GM04503 (cell line): ENCODE measurements at regions not wholly inside any gene's neighbourhood (a gene's known extent, or its start where the extent isn't known, plus 50 kb on each side); places are given as distances from the start of the nearest gene placed in this dataset.
"Not testable (repeated sequence)": the region's sequence is repeated elsewhere in the genome, so short reads cannot be mapped to it uniquely, and the experiment has no call there.

ENCODE experiments used
- DNase-seq: peaks from one replicate; pipeline ENCODE4 v3.0.0-alpha.2; 2012; ENCODE audit warnings: low read depth

DNA sequence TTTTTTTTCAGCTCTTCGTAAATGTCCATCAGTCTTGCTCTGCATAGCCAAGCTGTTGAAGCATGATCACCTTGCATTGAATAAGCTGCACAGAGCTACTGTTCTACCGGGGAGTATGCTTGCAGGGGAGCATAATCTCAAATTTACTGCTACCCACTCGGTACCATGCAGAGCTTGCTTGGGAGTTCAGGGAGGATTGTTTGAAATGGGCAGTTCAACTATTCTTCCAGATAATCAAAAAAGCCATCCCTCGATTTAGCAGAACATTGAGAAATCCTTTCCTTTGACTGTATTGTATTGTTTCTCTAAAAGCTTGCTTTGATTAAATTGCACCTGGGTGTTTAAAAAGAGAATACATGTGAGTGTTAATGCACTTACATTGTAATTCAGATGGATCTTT is 332.6 kb downstream of the UTRN start:
- DNase-seq: no peak

DNA sequence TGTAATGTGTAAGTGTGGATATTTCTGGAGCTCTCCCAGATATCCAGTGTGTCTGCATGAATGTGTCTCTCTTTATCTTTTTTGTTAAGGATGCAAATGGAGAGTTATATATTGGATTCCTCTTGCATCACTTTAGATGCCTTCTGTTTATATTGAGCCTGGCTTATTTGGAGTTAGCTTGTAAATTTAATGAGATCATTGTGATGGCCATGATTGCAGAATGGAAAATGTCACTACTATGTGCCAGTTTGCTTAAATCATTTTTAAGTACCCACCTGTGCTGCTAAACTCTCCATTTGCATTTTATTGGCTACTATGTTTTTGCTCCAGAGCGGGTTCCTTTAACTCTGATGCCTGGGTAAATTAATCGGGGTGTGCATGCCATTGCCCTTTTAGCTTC is 334.8 kb downstream of the UTRN start:
- no peak for DNase-seq

DNA sequence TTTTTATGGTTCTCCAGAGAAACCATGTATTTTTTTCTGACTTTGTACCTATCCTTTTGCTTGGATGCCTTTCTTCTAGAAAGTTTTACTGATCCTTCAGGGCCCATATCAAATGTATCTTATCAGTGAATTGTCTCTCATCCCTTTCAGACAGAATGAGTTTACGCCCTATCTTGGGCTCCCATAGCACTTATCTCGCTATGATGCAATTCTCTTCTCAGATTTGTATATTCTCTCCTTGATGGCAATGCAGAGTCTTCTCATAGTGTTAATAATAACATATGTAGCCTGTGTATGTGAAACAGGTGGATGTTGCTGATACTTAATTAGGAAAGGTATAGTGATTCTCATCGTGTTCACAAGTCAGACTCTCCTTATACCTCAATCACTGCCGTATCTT is 336.2 kb downstream of the UTRN start:
- DNase-seq: no peak

GRCh38 chr6:144624246-144624645 is 339.1 kb downstream of the UTRN start:
- DNase-seq: no peak

GRCh38 chr6:144624716-144625115 is 339.6 kb downstream of the UTRN start:
- DNase-seq: no peak

- DNase-seq: no peak
These were observed 345.7 kb downstream of the UTRN start for GRCh38 chr6:144630857-144631256.

DNA sequence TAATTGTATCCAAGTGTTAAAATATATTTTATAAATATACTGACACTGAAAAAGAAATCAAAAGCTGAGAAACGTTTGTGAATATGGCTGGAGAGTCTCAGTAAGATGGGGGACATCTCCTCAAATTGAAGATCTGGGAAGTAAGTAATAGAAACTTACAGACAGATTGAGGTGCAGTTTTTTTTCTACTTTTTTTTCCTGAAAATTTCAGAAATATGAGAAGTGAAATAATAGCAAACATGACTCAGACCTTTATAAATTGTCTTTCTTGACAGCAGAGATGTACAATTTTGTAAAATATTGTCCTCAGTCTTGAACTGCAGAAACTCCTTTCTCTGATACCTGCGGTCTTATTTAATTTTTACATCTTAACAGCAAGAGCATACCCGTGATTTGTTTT is 347.1 kb downstream of the UTRN start:
- DNase-seq: no peak

GRCh38 chr6:144633886-144634285 is 348.8 kb downstream of the UTRN start:
- no peak for DNase-seq

GRCh38 chr6:144634371-144634770 is 349.2 kb downstream of the UTRN start:
- no peak for DNase-seq

- DNase-seq: no peak
These were observed 349.9 kb downstream of the UTRN start for GRCh38 chr6:144635051-144635450.

DNA sequence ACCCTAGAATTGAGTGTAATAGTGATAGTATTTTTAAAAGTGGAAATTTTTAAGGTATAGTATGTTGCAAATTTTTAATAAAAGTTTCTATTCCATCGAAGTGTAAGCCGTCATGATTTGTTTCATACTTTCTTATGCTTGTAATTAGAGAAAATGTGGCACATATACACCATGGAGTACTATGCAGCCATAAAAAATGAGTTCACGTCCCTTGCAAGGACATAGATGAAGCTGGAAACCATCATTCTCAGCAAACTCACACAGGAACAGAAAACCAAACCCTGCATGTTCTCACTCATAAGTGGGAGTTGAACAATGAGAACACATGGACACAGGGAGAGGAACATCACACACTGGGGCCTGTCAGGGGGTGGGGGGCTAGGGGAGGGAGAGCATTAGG is 350.9 kb downstream of the UTRN start:
- not testable (repeated sequence) for DNase-seq

DNA sequence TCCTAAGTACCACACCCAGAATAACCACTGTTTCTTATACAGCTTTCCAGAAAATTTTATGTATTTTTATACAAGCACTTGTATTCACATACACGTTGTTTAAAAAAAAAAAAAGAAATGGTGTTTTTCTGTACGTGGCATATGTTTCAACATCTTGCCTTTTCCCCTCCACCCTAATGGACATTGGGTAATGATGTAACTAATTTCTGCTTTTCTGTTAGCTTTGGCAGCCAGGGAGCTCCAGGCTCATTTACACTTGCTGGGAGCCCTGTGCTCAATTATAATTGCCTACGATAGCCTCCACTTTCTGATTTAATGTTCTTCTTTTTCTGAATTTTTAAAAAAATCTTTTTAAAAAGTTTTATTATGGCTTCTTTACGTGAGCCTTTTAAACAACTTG is 352.4 kb downstream of the UTRN start:
- no peak for DNase-seq

DNA sequence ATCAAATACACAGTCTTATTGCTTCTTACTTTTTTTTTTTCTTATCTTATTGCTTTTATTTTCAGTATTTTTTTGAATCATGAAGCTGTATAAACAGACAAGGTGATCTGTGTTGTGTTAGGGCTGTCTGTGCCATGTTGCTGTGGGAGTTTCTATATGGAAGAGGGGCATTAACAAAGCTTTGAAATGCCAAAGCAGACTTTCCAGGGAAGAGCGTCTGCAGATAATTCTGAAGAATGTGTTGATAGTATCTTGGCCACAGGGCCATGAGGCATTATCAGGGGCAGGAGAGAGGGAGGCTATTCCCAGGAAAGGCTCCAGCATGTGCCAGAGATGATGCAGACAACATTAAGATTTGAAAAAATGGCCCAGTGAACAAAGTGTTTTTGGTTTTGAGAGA is 354.5 kb downstream of the UTRN start:
- no peak for DNase-seq

DNA sequence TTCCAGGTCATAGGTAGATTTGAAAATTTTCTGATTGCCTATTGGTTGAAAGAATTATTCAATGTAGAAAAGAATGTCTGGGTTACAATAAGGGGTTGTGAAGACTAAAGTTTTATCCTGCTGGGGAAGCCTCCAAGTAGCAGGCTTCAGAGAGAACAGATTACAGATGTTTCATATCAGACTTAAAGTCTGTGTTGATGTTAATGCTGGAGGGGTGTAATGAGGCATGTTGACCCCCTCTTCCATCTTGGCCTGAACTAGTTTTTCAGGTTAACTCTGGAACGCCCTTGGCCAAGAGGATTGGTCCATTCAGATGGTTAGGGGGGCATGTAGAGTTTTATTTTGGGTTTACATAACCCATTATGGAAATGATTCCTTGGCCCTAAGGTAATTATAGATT is 356.2 kb downstream of the UTRN start:
- DNase-seq: no peak

- DNase-seq: no peak
These were observed 359.6 kb downstream of the UTRN start for GRCh38 chr6:144644776-144645175.

GRCh38 chr6:144646093-144647056 is 361.2 kb downstream of the UTRN start:
- no peak for DNase-seq

DNA sequence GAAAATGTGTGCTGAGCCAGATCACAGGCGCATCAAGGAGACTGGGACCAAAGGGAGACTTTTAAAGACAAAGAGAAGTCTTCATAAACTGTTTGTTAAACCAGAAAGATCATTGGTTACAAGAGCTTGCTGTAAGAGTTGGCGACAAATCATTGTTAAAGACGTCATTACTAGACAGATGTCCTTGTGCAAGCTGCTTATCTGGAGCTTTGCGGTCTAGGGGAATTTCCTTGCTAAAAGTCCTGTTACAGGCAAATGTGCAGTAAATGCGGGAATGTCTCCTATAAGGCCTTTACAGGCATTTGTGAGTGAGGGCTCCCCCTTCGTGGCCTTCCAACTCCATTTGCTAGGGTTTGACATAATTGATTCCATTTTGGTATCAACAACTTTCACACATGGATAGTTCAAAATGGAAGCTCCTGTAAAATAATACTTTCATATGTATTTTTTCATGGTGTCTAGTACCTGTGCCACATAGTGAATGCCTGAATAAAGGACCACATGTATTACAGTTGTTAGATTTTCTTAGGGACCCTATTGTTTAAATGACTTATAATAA is 362.4 kb downstream of the UTRN start:
- DNase-seq: no peak

- no peak for DNase-seq
These were observed 363.0 kb downstream of the UTRN start for GRCh38 chr6:144647971-144648651.

- no peak for DNase-seq
These were observed 363.9 kb downstream of the UTRN start for GRCh38 chr6:144649085-144649484.

DNA sequence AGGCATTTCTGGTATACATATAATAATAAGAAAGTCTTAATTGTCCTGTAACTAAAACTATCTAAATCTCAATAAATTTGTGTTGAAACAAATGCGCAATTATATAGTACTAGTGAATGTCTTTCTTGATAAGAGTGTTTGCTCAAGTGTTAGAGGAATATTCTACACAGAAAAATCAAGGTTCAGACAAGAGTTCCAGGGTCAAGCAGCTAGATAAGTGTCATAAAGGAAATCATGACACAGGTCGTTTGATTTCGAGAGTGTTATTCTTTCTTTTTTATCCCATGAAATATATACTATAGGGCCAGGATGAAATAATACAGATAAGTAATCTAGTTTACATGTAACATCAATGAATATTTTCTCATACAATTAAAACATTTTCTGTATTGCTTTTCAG is 366.1 kb downstream of the UTRN start:
- DNase-seq: no peak

- DNase-seq: no peak
These were observed 367.3 kb downstream of the UTRN start for GRCh38 chr6:144652292-144652891.

DNA sequence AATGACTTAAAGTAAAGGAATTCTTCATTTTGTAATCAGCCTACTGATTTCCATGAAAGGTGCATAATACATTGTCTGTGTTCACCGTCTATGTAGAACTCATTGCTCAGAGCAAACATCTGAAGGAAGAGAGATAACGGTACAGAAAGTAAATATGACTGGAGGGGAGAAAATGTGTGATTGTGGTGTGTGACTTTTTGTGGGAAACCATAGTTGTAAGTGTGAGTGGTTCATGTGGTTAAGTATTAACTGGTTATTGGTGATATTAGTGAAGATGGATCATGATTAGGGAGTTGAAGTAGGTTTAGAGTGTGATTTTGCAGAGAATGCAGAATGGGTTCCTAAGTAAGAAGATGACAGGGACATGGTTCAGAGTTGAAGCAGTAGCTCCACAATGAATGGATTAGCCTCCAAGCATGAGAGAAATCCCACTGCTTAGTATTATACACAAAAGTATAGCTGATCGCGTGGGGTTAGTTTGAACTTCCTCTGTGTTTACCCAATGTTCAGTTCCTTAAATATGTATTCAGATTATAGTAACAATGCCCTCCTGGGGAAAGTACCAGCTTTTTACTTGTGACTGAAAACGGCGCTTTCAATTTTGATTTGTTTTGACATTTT is 368.9 kb downstream of the UTRN start:
- no peak for DNase-seq
